ENCODE measurements at regions not wholly inside any gene's neighbourhood (a gene's known extent, or its start where the extent isn't known, plus 50 kb on each side); places are given as distances from the start of the nearest gene placed in this dataset.

- DNase-seq (ENCODE audit: low spot score), result no peak
These were observed 648.1 kb downstream of the PLPP3 start for GRCh38 chr1:55931081-55931940.

GRCh38 chr1:55929652-55930051 lies 649.7 kb downstream of the PLPP3 start:
- no peak for DNase-seq (ENCODE audit: low spot score)

GRCh38 chr1:55928576-55928975 lies 650.8 kb downstream of the PLPP3 start:
- DNase-seq (ENCODE audit: low spot score), result no peak

- no peak for DNase-seq (ENCODE audit: low spot score)
These were observed 651.6 kb downstream of the PLPP3 start for GRCh38 chr1:55927702-55928290.

GRCh38 chr1:55926906-55927471 lies 652.4 kb downstream of the PLPP3 start:
- no peak for DNase-seq (ENCODE audit: low spot score)

GRCh38 chr1:55916907-55917306 lies 662.5 kb downstream of the PLPP3 start:
- DNase-seq (ENCODE audit: low spot score), result no peak

GRCh38 chr1:55916481-55916880 lies 662.9 kb downstream of the PLPP3 start:
- DNase-seq (ENCODE audit: low spot score), result no peak

- no peak for DNase-seq (ENCODE audit: low spot score)
These were observed 665.8 kb downstream of the PLPP3 start for GRCh38 chr1:55913565-55913964.

- no peak for DNase-seq (ENCODE audit: low spot score)
These were observed 666.9 kb downstream of the PLPP3 start for GRCh38 chr1:55912438-55912837.

- no peak for DNase-seq (ENCODE audit: low spot score)
These were observed 674.8 kb downstream of the PLPP3 start for GRCh38 chr1:55904541-55904940.

GRCh38 chr1:55898181-55898580 lies 681.2 kb downstream of the PLPP3 start:
- DNase-seq (ENCODE audit: low spot score), result no peak

GRCh38 chr1:55896210-55896609 lies 681.0 kb upstream of the USP24 start:
- DNase-seq (ENCODE audit: low spot score), result no peak

- no peak for DNase-seq (ENCODE audit: low spot score)
These were observed 679.4 kb upstream of the USP24 start for GRCh38 chr1:55894521-55894920.

GRCh38 chr1:55893155-55893554 lies 678.0 kb upstream of the USP24 start:
- no peak for DNase-seq (ENCODE audit: low spot score)

- no peak for DNase-seq (ENCODE audit: low spot score)
These were observed 673.6 kb upstream of the USP24 start for GRCh38 chr1:55888685-55889317.

GRCh38 chr1:55886856-55887712 lies 671.9 kb upstream of the USP24 start:
- DNase-seq (ENCODE audit: low spot score), result no peak

- DNase-seq (ENCODE audit: low spot score), result no peak
These were observed 670.5 kb upstream of the USP24 start for GRCh38 chr1:55885619-55886018.

GRCh38 chr1:55882931-55883330 lies 667.8 kb upstream of the USP24 start:
- DNase-seq (ENCODE audit: low spot score), result no peak

- no peak for DNase-seq (ENCODE audit: low spot score)
These were observed 664.2 kb upstream of the USP24 start for GRCh38 chr1:55879346-55879745.

- no peak for DNase-seq (ENCODE audit: low spot score)
These were observed 662.5 kb upstream of the USP24 start for GRCh38 chr1:55877437-55878232.
